ENCODE measurements at regions not wholly inside any gene's neighbourhood (a gene's known extent, or its start where the extent isn't known, plus 50 kb on each side); places are given as distances from the start of the nearest gene placed in this dataset.
"Not testable (repeated sequence)": the region's sequence is repeated elsewhere in the genome, so short reads cannot be mapped to it uniquely, and the experiment has no call there.

- no peak overlapping the region for H3K4me3 ChIP-seq (ENCODE audit: low read depth, low read length)
- TF ChIP-seq MYC (IDR thresholded peaks at IDR 0.05; ENCODE audit: low read depth, low read length) (no peak), POLR2A (IDR thresholded peaks at IDR 0.05; ENCODE audit: extremely low read depth, insufficient read length) (no peak), CTCF (IDR thresholded peaks at IDR 0.05; ENCODE audit: low read depth, low read length) (no peak)
- TF ChIP-seq, protein P1, sequence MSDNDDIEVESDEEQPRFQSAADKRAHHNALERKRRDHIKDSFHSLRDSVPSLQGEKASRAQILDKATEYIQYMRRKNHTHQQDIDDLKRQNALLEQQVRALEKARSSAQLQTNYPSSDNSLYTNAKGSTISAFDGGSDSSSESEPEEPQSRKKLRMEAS (IDR thresholded peaks at IDR 0.05; ENCODE audit: low read depth, low read length): no peak
- no peak for DNase-seq (ENCODE audit: low read depth)
These were observed 87.7 kb upstream of the KLF4 start for GRCh38 chr9:107577140-107577776.

- DNase-seq (ENCODE audit: low read depth): no peak
- no peak overlapping the region for H3K4me3 ChIP-seq (ENCODE audit: low read depth, low read length)
- TF ChIP-seq, protein P1 (IDR thresholded peaks at IDR 0.05; ENCODE audit: low read depth, low read length): no peak
- TF ChIP-seq CTCF (IDR thresholded peaks at IDR 0.05; ENCODE audit: low read depth, low read length) (no peak), MYC (IDR thresholded peaks at IDR 0.05; ENCODE audit: low read depth, low read length) (no peak), POLR2A (IDR thresholded peaks at IDR 0.05; ENCODE audit: extremely low read depth, insufficient read length) (no peak)
These were observed 81.6 kb upstream of the KLF4 start for GRCh38 chr9:107571148-107571547.

DNA sequence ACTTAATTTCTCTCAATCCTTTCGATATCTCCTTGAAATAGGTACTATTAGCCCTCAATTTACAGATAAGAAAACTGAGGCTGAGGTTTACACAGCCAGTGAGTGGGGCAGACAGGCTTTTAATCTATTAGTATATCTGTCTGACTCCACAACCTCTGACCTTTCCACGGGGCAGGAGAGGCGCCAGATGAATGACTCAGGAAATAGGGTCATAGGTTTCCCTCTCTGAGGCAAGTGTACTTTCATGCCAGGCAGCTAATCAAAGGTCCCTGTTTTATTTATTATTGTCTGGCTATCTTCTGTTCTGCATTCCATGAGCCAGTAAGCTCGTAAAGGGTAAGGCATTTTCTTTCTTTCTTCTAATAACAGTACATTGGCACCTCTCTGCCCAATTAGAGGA is 79.6 kb upstream of the KLF4 start:
- H3K4me3 ChIP-seq (ENCODE audit: low read depth, low read length): no peak overlapping the region
- TF ChIP-seq POLR2A (IDR thresholded peaks at IDR 0.05; ENCODE audit: extremely low read depth, insufficient read length) (no peak), MYC (IDR thresholded peaks at IDR 0.05; ENCODE audit: low read depth, low read length) (no peak), CTCF (IDR thresholded peaks at IDR 0.05; ENCODE audit: low read depth, low read length) (no peak)
- TF ChIP-seq, protein P1 (IDR thresholded peaks at IDR 0.05; ENCODE audit: low read depth, low read length): no peak
- no peak for DNase-seq (ENCODE audit: low read depth)

DNA sequence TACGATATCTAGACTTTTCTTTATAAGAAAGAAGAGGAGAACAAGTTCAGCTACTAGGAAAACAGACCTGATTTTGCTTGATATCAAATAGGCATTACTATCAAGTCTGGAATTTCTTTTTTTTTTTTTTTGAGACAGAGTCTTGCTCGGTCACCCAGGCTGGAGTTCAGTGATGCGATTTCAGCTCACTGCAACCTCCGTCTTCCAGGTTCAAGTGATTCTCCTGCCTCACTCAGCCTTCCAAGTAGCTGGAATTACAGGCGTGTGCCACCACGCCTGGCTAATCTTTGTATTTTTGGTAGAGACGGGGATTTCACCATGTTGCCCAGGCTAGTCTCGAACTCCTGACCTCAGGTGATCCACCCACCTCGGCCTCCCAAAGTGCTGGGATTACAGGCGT is 78.8 kb upstream of the KLF4 start:
- DNase-seq (ENCODE audit: low read depth); H3K4me3 ChIP-seq (ENCODE audit: low read depth, low read length): not testable (repeated sequence)

DNA sequence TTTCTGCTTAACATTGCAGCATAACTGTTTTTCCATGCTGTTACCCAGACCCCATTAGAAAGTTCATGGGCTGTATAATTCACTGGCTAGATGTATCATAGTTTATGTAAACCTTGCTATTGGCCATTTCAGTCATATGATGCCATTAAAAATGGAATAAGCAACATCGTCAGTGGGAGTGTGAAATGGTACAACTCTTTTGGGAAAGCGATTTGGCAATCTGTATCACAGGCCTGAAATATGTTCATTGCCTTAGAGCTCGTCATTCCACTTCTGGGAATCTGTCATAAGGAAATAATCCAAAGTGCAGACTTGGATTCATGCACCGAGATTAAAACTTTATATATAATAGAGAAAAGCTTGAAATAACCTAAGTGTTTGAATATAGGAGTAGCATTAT is 77.9 kb upstream of the KLF4 start:
- no peak overlapping the region for H3K4me3 ChIP-seq (ENCODE audit: low read depth, low read length)
- no peak for DNase-seq (ENCODE audit: low read depth)
- TF ChIP-seq CTCF (IDR thresholded peaks at IDR 0.05; ENCODE audit: low read depth, low read length) (no peak), MYC (IDR thresholded peaks at IDR 0.05; ENCODE audit: low read depth, low read length) (no peak), POLR2A (IDR thresholded peaks at IDR 0.05; ENCODE audit: extremely low read depth, insufficient read length) (no peak)
- TF ChIP-seq, protein P1 (IDR thresholded peaks at IDR 0.05; ENCODE audit: low read depth, low read length): no peak

DNA sequence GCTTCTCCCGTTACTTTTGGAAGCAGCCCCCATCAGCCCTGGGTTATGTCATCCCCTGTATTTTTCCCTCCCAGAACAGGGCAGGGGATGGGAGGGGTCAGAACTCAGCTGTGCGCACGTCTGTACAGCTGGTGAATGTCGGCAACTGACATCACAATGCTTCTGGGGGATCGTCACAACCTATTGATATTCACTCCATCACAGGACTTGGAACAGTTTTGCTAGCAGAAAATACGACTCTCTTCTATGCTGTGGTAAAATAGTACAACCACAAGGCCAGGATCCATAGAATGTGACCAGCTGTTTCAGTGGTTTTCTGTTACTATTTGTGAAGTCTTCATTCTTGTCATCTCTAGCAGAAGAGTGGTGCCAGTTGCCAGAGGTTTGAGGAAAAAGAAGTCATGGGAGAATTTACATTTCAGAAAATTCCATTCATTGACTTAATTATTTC is 77.1 kb upstream of the KLF4 start:
- TF ChIP-seq POLR2A (IDR thresholded peaks at IDR 0.05; ENCODE audit: extremely low read depth, insufficient read length): no peak
- TF ChIP-seq, protein P1 (IDR thresholded peaks at IDR 0.05; ENCODE audit: low read depth, low read length): no peak
- H3K4me3 ChIP-seq (ENCODE audit: low read depth, low read length): no peak overlapping the region
- DNase-seq (ENCODE audit: low read depth): no peak

DNA sequence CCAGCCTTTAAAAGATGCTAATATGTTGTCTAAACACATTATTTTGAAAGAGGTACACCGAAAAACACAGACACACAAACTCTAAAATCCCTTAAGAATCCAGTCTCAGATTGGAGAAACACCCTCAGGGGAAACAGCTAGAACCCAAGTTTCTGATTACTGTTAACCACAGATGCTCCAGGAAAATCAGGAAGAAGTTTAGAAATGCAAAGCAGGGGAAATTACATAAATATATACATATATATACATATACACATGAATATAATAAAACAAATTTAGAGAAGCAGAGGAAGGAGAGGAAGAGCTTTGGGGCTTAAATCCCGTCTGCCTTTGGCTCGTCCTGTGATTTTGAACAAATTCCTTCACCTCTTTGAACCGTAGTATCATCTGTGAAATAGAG is 73.2 kb upstream of the KLF4 start:
- DNase-seq (ENCODE audit: low read depth): no peak
- H3K4me3 ChIP-seq (ENCODE audit: low read depth, low read length): no peak overlapping the region
- TF ChIP-seq CTCF (IDR thresholded peaks at IDR 0.05; ENCODE audit: low read depth, low read length): no peak
- TF ChIP-seq, protein P1 (IDR thresholded peaks at IDR 0.05; ENCODE audit: low read depth, low read length): no peak
- TF ChIP-seq POLR2A (IDR thresholded peaks at IDR 0.05; ENCODE audit: extremely low read depth, insufficient read length): no peak
- no peak for TF ChIP-seq MYC (IDR thresholded peaks at IDR 0.05; ENCODE audit: low read depth, low read length)
